T-cell (primary cell): ENCODE measurements at regions not wholly inside any gene's neighbourhood (a gene's known extent, or its start where the extent isn't known, plus 50 kb on each side); places are given as distances from the start of the nearest gene placed in this dataset.

Experiments used
- ATAC-seq, 4 experiments: fragments of 200-7000 bp in 3 of 4; fragments of 150-1000 bp in 1 of 4; cut with Tn5 transposase; replicated peaks in 1 of 4; 1 replicate in 3 of 4; 2 replicates in 1 of 4; pipeline ENCODE4 v1.10.0; 2021; ENCODE audit warnings: moderate library complexity in 3 of 4, mild to moderate bottlenecking in 2 of 4, moderate number of reproducible peaks in 1 of 4
- CTCF ChIA-PET, 2 donors: fragments of 300-600 bp; sonication (Branson Sonifier 250); formaldehyde crosslinking; loops; one replicate each; lab custom pipeline; 2022; ENCODE audit warnings: antibody characterized with exemption in 2 of 2; lab: Charles Lee
- POLR2A ChIA-PET, 2 donors: fragments of 300-600 bp; sonication (Branson Sonifier 250); formaldehyde crosslinking; loops; one replicate each; lab custom pipeline; 2022; ENCODE audit warnings: antibody characterized with exemption in 2 of 2; lab: Charles Lee
- DNase-seq, 35 experiments: peaks; one replicate each; pipeline versions ENCODE4 v3.0.0 to v3.0.0-alpha.2; 2013 to 2023
- H3K27ac ChIP-seq: one replicate; pipeline ENCODE4 v1.5.1; 2013; ENCODE audit warnings: low read length
- H3K27me3 ChIP-seq, 2 experiments: replicated peaks in 1 of 2; 1 replicate in 1 of 2; 2 replicates in 1 of 2; pipeline versions ENCODE4 v1.6.1 to v1.7.0; 2013; ENCODE audit warnings: low read length in 1 of 2, mixed read lengths in 1 of 2; ENCODE audit not compliant: control insufficient read depth in 2 of 2, insufficient read depth in 2 of 2; ENCODE audit errors: extremely low read depth in 1 of 2
- H3K36me3 ChIP-seq, 2 donors: 1 replicate in 1 of 2; 2 replicates in 1 of 2; pipeline versions ENCODE4 v1.6.1 to v1.7.0; 2013; ENCODE audit warnings: low read length in 1 of 2; ENCODE audit not compliant: control insufficient read depth in 2 of 2, insufficient read depth in 1 of 2; ENCODE audit errors: extremely low read depth in 1 of 2
- H3K4me1 ChIP-seq, 2 experiments: 1 replicate in 1 of 2; 2 replicates in 1 of 2; pipeline versions ENCODE4 v1.6.1 to v1.7.0; 2013; ENCODE audit warnings: low read length in 2 of 2, mixed read lengths in 1 of 2; ENCODE audit not compliant: insufficient read depth in 2 of 2, control insufficient read depth in 1 of 2; ENCODE audit errors: extremely low read depth in 1 of 2
- H3K4me3 ChIP-seq, 2 donors: 1 replicate in 1 of 2; 2 replicates in 1 of 2; pipeline versions ENCODE4 v1.5.1 to v1.7.0; 2013; ENCODE audit warnings: mild to moderate bottlenecking in 2 of 2, low read length in 1 of 2, moderate library complexity in 1 of 2; ENCODE audit not compliant: control insufficient read depth in 1 of 2; ENCODE audit errors: extremely low read depth in 1 of 2
- H3K9me3 ChIP-seq: 2 replicates; pipeline ENCODE4 v1.7.0; 2013
- H3K27ac Mint-ChIP-seq, 2 donors: one replicate each; pipeline ENCODE4 v1.8.0; 2020 to 2021; ENCODE audit warnings: mild to moderate bottlenecking in 2 of 2, mixed read lengths in 2 of 2
- H3K27me3 Mint-ChIP-seq, 2 donors: one replicate each; pipeline ENCODE4 v1.8.0; 2021 to 2022; ENCODE audit warnings: mixed read lengths in 2 of 2
- H3K36me3 Mint-ChIP-seq: one replicate; pipeline ENCODE4 v1.8.0; 2021; ENCODE audit warnings: mixed read lengths
- H3K4me1 Mint-ChIP-seq, 3 donors: one replicate each; pipeline ENCODE4 v1.8.0; 2020 to 2022; ENCODE audit warnings: mixed read lengths in 3 of 3, mild to moderate bottlenecking in 1 of 3
- H3K4me3 Mint-ChIP-seq, 3 donors: one replicate each; pipeline ENCODE4 v1.8.0; 2020 to 2022; ENCODE audit warnings: mild to moderate bottlenecking in 3 of 3, mixed read lengths in 3 of 3, moderate library complexity in 3 of 3
- H3K9me3 Mint-ChIP-seq, 3 donors: one replicate each; pipeline ENCODE4 v1.8.0; 2020 to 2022; ENCODE audit warnings: mixed read lengths in 3 of 3
- WGBS: methylation state at CpG from one replicate; pipeline ENCODE4 v1.1.5; 2013; ENCODE audit warnings: missing lambda C conversion rate; ENCODE audit not compliant: insufficient coverage; 5-methylcytosine and 5-hydroxymethylcytosine counted together

DNA sequence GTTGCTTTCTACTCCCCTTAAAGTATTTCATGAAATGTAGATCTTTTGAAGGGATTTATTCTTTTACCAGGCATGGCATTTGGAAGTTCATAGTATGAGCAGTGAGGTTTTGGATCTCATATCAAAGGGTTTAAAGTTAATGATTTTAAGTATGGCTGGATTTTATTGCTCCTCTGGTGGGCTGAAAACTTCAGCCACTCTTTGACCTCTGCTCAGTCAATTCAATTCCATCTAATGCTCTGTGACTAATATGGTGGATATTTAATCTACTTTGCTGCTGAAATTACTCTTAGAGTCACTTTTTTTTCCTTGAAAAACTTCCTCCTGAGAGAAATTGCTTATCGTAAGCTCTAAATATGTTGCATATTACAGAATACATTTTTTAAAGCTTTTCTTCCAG, 218.6 kb downstream of the NR2F2 start:
- peaks cover 0 to under 1% of the 10 kb centered on the region in 2 experiments for H3K27me3 ChIP-seq
- H3K27me3 Mint-ChIP-seq = no peaks in the 10 kb centered on the region
- no peaks in the 10 kb centered on the region for H3K36me3 Mint-ChIP-seq
- H3K36me3 ChIP-seq = no peaks in the 10 kb centered on the region
- no peak overlapping the region for H3K4me3 ChIP-seq
- H3K9me3 ChIP-seq = no peaks in the 10 kb centered on the region
- H3K4me3 Mint-ChIP-seq = no peak overlapping the region
- ChIA-PET POLR2A (no interaction called here), CTCF (no interaction called here)
- H3K27ac ChIP-seq = no peak overlapping the region
- H3K27ac Mint-ChIP-seq = no peak overlapping the region
- ATAC-seq (no peak), DNase-seq (no peak)
- no peaks in the 10 kb centered on the region for H3K4me1 Mint-ChIP-seq
- WGBS = no CpG with 5 or more reads among the region's 1 CpG
- no peaks in the 10 kb centered on the region for H3K4me1 ChIP-seq
- no peaks in the 10 kb centered on the region for H3K9me3 Mint-ChIP-seq

DNA sequence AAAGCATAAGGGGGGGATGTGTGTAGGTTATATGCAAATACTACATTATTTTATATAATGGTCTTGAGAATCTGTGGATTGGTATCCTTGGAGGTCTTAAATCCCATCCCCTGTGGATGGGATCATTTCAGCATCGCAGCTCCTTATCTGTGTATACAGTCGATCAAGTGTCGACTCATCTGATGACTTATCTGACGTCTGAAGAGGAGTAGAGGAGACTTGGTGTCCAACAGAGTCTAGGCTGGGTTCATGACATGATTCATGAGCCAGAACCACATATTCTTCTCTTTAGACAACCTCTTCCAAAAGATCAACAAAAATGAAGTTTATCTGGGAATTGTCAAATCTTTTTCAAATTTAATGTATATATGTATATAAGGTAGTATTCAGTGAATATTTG, 220.7 kb downstream of the NR2F2 start:
- H3K27me3 Mint-ChIP-seq = no peaks in the 10 kb centered on the region
- no peak for ATAC-seq

DNA sequence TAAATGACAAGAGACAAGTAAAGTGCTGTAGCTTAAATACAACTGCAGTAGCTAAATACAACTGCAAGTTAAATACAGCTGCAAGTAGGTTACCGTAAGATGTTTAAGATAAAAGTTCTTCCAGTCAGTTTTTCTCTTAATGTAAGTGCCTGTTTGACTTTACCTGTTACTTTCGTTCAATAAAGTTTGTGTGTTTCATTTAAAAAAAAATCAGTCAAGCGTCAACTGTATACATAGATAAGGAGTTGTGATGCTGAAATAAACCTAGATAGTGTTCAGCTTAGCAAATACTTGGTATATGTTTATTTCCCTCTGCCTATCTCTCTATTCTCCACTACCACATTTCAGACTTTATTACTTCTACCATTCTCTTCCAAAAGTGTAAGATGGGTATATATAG, 221.2 kb downstream of the NR2F2 start:
- H3K4me1 Mint-ChIP-seq = no peaks in the 10 kb centered on the region

More for the DNA sequence above, 220.7 kb downstream of the NR2F2 start:
- ChIA-PET POLR2A (no interaction called here), CTCF (no interaction called here)
- Mint-ChIP-seq H3K4me1 (no peaks in the 10 kb centered on the region), H3K4me3 (no peak overlapping the region), H3K9me3 (peaks cover 0 to 4% (median 3%) of the 10 kb centered on the region in 3 donors), H3K27ac (no peak overlapping the region), H3K36me3 (no peaks in the 10 kb centered on the region)
- no peaks in the 10 kb centered on the region for H3K4me1 ChIP-seq
- no peak for DNase-seq
- H3K27ac ChIP-seq = no peak overlapping the region
- H3K27me3 ChIP-seq = no peaks in the 10 kb centered on the region
- no peaks in the 10 kb centered on the region for H3K36me3 ChIP-seq
- H3K4me3 ChIP-seq = no peak overlapping the region
- WGBS = no CpG with 5 or more reads among the region's 4 CpGs
- H3K9me3 ChIP-seq = no peaks in the 10 kb centered on the region

DNA sequence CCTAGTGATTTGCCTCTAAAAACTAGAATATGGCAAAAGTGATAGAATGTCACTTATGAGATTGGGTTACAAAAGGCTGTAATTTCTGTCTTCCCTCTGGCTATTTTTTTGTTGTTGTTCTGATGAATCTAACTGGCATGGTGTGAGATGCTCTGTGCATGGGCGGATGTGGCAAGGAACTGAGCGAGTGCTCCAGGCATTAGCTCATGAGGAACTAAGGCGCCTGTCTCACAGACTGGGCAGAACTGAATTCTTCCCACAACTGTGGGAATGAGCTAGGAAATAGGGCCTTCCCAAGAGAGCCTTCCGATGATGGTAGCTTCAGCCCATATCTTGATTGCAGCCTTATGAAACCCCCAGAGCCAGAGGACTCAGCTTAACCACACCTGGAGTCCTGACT, 222.5 kb downstream of the NR2F2 start:
- H3K4me3 Mint-ChIP-seq = no peak overlapping the region
- no peaks in the 10 kb centered on the region for H3K36me3 Mint-ChIP-seq
- ChIA-PET POLR2A (no interaction called here), CTCF (interaction anchor here in 1 of 2 donors (0.6 kb wide), 1 partner anchor 20 kb away, joined by 3 read pairs; no protein-coding TSS in a partner anchor)
- no peak overlapping the region for H3K27ac Mint-ChIP-seq
- Histone ChIP-seq H3K4me1 (no peaks in the 10 kb centered on the region), H3K36me3 (no peaks in the 10 kb centered on the region), H3K4me3 (no peak overlapping the region), H3K27ac (no peak overlapping the region), H3K27me3 (no peaks in the 10 kb centered on the region), H3K9me3 (no peaks in the 10 kb centered on the region)
- H3K4me1 Mint-ChIP-seq = no peaks in the 10 kb centered on the region
- ATAC-seq (no peak), DNase-seq (no peak)
- H3K27me3 Mint-ChIP-seq = no peaks in the 10 kb centered on the region
- 79% methylated on average over 3 of the region's 4 CpGs for WGBS
- H3K9me3 Mint-ChIP-seq = peaks cover 0 to 4% (median 3%) of the 10 kb centered on the region in 3 donors

More for the DNA sequence above, 221.2 kb downstream of the NR2F2 start:
- Histone ChIP-seq H3K4me3 (no peak overlapping the region), H3K36me3 (no peaks in the 10 kb centered on the region), H3K27ac (no peak overlapping the region), H3K9me3 (no peaks in the 10 kb centered on the region), H3K27me3 (no peaks in the 10 kb centered on the region), H3K4me1 (no peaks in the 10 kb centered on the region)
- no peaks in the 10 kb centered on the region for H3K36me3 Mint-ChIP-seq
- H3K4me3 Mint-ChIP-seq = no peak overlapping the region
- H3K27ac Mint-ChIP-seq = no peak overlapping the region
- DNase-seq (no peak), ATAC-seq (no peak)
- CTCF ChIA-PET = no interaction called here
- H3K27me3 Mint-ChIP-seq = no peaks in the 10 kb centered on the region
- WGBS = no CpG with 5 or more reads among the region's 3 CpGs
- H3K9me3 Mint-ChIP-seq = peaks cover 0 to 4% (median 3%) of the 10 kb centered on the region in 3 donors
- POLR2A ChIA-PET = no interaction called here

DNA sequence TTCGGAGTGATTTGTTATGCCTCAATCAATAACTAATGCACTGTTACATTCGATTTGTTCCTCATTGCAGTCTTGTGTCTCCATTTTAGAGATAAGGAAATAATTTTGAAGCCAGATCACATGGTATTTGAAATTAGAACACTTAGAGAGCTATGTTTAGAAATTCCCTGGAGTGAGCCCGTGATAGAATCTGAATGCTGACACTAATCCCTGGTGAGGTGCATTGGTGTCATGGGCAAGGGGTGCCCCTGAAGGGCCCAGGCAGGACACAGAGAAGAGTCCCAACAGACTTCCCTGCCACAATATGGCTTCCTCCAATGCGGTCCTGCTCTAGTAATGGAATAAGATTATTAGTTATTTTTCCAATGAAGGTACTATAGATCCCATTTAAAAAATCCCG, 223.0 kb downstream of the NR2F2 start:
- ATAC-seq (no peak), DNase-seq (no peak)
- Mint-ChIP-seq H3K4me1 (no peaks in the 10 kb centered on the region), H3K27ac (no peak overlapping the region), H3K4me3 (no peak overlapping the region), H3K9me3 (peaks cover 0 to 4% (median 3%) of the 10 kb centered on the region in 3 donors), H3K36me3 (no peaks in the 10 kb centered on the region), H3K27me3 (no peaks in the 10 kb centered on the region)
- H3K36me3 ChIP-seq = no peaks in the 10 kb centered on the region
- no peaks in the 10 kb centered on the region for H3K27me3 ChIP-seq
- ChIA-PET POLR2A (no interaction called here), CTCF (no interaction called here)
- WGBS = 100% methylated on average over 1 of the region's 5 CpGs
- no peaks in the 10 kb centered on the region for H3K4me1 ChIP-seq
- no peak overlapping the region for H3K4me3 ChIP-seq
- no peak overlapping the region for H3K27ac ChIP-seq
- H3K9me3 ChIP-seq = no peaks in the 10 kb centered on the region

DNA sequence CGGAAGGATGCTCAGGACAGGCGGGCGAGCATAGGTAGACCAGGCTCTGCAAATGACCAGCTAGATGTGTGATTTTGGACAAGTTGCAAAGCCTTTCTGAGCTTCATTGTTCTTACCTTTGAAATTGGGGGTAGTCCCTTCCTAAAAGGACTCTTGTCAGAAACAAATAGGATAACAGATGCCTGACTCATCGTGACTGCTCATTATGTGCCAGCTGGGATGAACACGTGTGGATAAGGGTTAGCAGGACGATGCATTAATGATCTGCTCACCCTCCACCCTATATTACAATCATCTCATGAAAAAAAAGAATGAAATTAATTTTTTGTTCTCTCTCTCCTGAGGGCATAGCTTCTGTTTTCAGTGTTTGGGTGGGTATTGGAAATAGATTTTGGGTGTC, 223.4 kb downstream of the NR2F2 start:
- Mint-ChIP-seq H3K27ac (no peak overlapping the region), H3K4me1 (no peaks in the 10 kb centered on the region), H3K9me3 (peaks cover 0 to 7% (median 3%) of the 10 kb centered on the region in 3 donors), H3K36me3 (no peaks in the 10 kb centered on the region), H3K27me3 (no peaks in the 10 kb centered on the region), H3K4me3 (no peak overlapping the region)
- ATAC-seq = no peak
- CTCF ChIA-PET = no interaction called here
- Histone ChIP-seq H3K27me3 (no peaks in the 10 kb centered on the region), H3K4me1 (no peaks in the 10 kb centered on the region), H3K27ac (no peak overlapping the region), H3K4me3 (no peak overlapping the region), H3K36me3 (no peaks in the 10 kb centered on the region), H3K9me3 (no peaks in the 10 kb centered on the region)
- POLR2A ChIA-PET = no interaction called here
- DNase-seq = no peak
- WGBS = 100% methylated on average over 3 of the region's 6 CpGs

DNA sequence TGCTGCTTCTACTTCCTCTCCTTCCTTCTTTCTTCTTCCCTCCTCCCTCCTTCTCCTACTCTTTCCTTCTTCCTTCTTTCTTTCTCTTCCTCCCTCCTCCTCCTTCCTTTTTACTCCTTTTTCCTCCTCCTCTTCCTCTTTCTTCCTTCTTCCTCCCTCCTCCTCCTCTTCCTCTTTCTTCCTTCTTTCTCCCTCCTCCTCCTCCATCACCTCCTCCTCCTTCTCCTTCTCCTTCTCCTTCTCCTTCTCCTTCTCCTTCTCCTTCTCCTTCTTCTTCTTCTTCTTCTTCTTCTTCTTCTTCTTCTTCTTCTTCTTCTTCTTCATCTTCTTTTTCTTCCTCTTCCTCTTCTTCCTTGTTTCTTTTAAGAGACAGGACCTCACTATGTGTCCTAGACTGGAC, 224.0 kb downstream of the NR2F2 start:
- H3K4me1 Mint-ChIP-seq = no peaks in the 10 kb centered on the region
- ChIA-PET POLR2A (no interaction called here), CTCF (no interaction called here)
- ATAC-seq (no peak), DNase-seq (no peak)
- H3K4me3 Mint-ChIP-seq = no peak overlapping the region
- no peaks in the 10 kb centered on the region for H3K36me3 Mint-ChIP-seq
- Histone ChIP-seq H3K27ac (no peak overlapping the region), H3K36me3 (no peaks in the 10 kb centered on the region), H3K9me3 (no peaks in the 10 kb centered on the region), H3K4me3 (no peak overlapping the region), H3K27me3 (no peaks in the 10 kb centered on the region), H3K4me1 (no peaks in the 10 kb centered on the region)
- H3K27me3 Mint-ChIP-seq = no peaks in the 10 kb centered on the region
- H3K27ac Mint-ChIP-seq = no peak overlapping the region
- peaks cover 0 to 7% (median 3%) of the 10 kb centered on the region in 3 donors for H3K9me3 Mint-ChIP-seq
